NB4 (cell line): ENCODE measurements at regions not wholly inside any gene's neighbourhood (a gene's known extent, or its start where the extent isn't known, plus 50 kb on each side); places are given as distances from the start of the nearest gene placed in this dataset.

Experiments
- MAX ChIP-seq: IDR thresholded peaks from 2 replicates; pipeline ENCODE4 v1.6.1; 2011; ENCODE audit warnings: low read depth, low read length
- MYC ChIP-seq: IDR thresholded peaks from 2 replicates; pipeline ENCODE4 v1.6.1; 2011; ENCODE audit warnings: low read depth, low read length

- TF ChIP-seq MAX: no peak
- no peak for TF ChIP-seq MYC
Measured at GRCh38 chr3:87900061-87900460, 158.7 kb downstream of the CGGBP1 start.
